H9 (cell line): ENCODE measurements at regions not wholly inside any gene's neighbourhood (a gene's known extent, or its start where the extent isn't known, plus 50 kb on each side); places are given as distances from the start of the nearest gene placed in this dataset.

Source experiments
- DNase-seq: peaks from one replicate; pipeline ENCODE4 v3.0.0-alpha.2; 2017
- H2AFZ ChIP-seq: one replicate; pipeline ENCODE4 v1.6.1; 2013; ENCODE audit warnings: mild to moderate bottlenecking, low read length, control low read depth, moderate library complexity
- H2AK5ac ChIP-seq: 2 replicates; pipeline ENCODE4 v1.6.1; 2013; ENCODE audit warnings: low read length, control low read depth, mixed read lengths; ENCODE audit not compliant: insufficient read length
- H2BK120ac ChIP-seq: one replicate; pipeline ENCODE4 v1.6.1; 2013; ENCODE audit warnings: low read depth, mild to moderate bottlenecking, low read length, control low read depth, inconsistent platforms; ENCODE audit not compliant: poor library complexity, severe bottlenecking
- H2BK12ac ChIP-seq: 2 replicates; pipeline ENCODE4 v1.6.1; 2013; ENCODE audit warnings: low read length, control low read depth, mixed read lengths, low read depth; ENCODE audit not compliant: insufficient read length
- H2BK15ac ChIP-seq: 2 replicates; pipeline ENCODE4 v1.6.1; 2013; ENCODE audit warnings: low read depth, low read length, control low read depth
- H2BK20ac ChIP-seq: one replicate; pipeline ENCODE4 v1.6.1; 2013; ENCODE audit warnings: low read depth, mild to moderate bottlenecking, low read length, control low read depth, inconsistent platforms; ENCODE audit not compliant: poor library complexity, severe bottlenecking
- H2BK5ac ChIP-seq: 2 replicates; pipeline ENCODE4 v1.6.1; 2013; ENCODE audit warnings: low read length, control low read depth, mixed read lengths; ENCODE audit not compliant: insufficient read length
- H3K14ac ChIP-seq: 2 replicates; pipeline ENCODE4 v1.6.1; 2013; ENCODE audit warnings: low read length, control low read depth; ENCODE audit not compliant: insufficient read depth
- H3K18ac ChIP-seq: 2 replicates; pipeline ENCODE4 v1.6.1; 2013; ENCODE audit warnings: low read depth, mild to moderate bottlenecking, mixed read lengths, low read length, control low read depth; ENCODE audit not compliant: insufficient read length
- H3K23ac ChIP-seq: 2 replicates; pipeline ENCODE4 v1.6.1; 2013; ENCODE audit warnings: low read length, control low read depth, mixed read lengths, low read depth; ENCODE audit not compliant: insufficient read length
- H3K23me2 ChIP-seq: 2 replicates; pipeline ENCODE4 v1.6.1; 2013; ENCODE audit warnings: low read depth, mild to moderate bottlenecking, mixed read lengths, low read length, control low read depth; ENCODE audit not compliant: insufficient read length, poor library complexity, severe bottlenecking
- H3K27ac ChIP-seq: 2 replicates; pipeline ENCODE4 v1.5.1; 2013; ENCODE audit warnings: low read length, control low read depth, mixed read lengths, low read depth; ENCODE audit not compliant: insufficient read length
- H3K27me3 ChIP-seq: 2 replicates; pipeline ENCODE4 v1.6.1; 2013; ENCODE audit warnings: low read length, control low read depth, inconsistent platforms; ENCODE audit not compliant: insufficient read depth
- H3K4ac ChIP-seq: 2 replicates; pipeline ENCODE4 v1.6.1; 2013; ENCODE audit warnings: low read depth, mild to moderate bottlenecking, control low read depth, inconsistent platforms, low read length, moderate library complexity
- H3K4me1 ChIP-seq: 2 replicates; pipeline ENCODE4 v1.6.1; 2013; ENCODE audit warnings: low read length, control low read depth, inconsistent platforms; ENCODE audit not compliant: insufficient read depth
- H3K4me2 ChIP-seq: 2 replicates; pipeline ENCODE4 v1.6.1; 2013; ENCODE audit warnings: low read length, control low read depth, mixed read lengths; ENCODE audit not compliant: insufficient read length, insufficient read depth
- H3K56ac ChIP-seq: 2 replicates; pipeline ENCODE4 v1.6.1; 2013; ENCODE audit warnings: low read depth, mild to moderate bottlenecking, mixed read lengths, low read length, control low read depth; ENCODE audit not compliant: insufficient read length
- H3K79me1 ChIP-seq: 2 replicates; pipeline ENCODE4 v1.6.1; 2013; ENCODE audit warnings: low read depth, mild to moderate bottlenecking, moderate library complexity, low read length, control low read depth, inconsistent platforms; ENCODE audit not compliant: insufficient read depth, poor library complexity, severe bottlenecking
- H3K79me2 ChIP-seq: 2 replicates; pipeline ENCODE4 v1.6.1; 2013; ENCODE audit warnings: low read length, control low read depth, inconsistent platforms; ENCODE audit not compliant: insufficient read depth
- H3K9ac ChIP-seq: 2 replicates; pipeline ENCODE4 v1.6.1; 2013; ENCODE audit warnings: low read length, control low read depth, mixed read lengths; ENCODE audit not compliant: insufficient read length; ENCODE audit errors: extremely low read depth
- H3K9me3 ChIP-seq: one replicate; pipeline ENCODE4 v1.6.1; 2013; ENCODE audit warnings: low read depth, low read length, inconsistent platforms; ENCODE audit not compliant: control insufficient read depth
- H3T11ph ChIP-seq: one replicate; pipeline ENCODE4 v1.6.1; 2013; ENCODE audit warnings: mild to moderate bottlenecking, low read length, control low read depth, inconsistent platforms
- H4K20me1 ChIP-seq: one replicate; pipeline ENCODE4 v1.6.1; 2013; ENCODE audit not compliant: control insufficient read depth, insufficient read length, insufficient read depth
- H4K5ac ChIP-seq: 2 replicates; pipeline ENCODE4 v1.6.1; 2013; ENCODE audit warnings: low read depth, mild to moderate bottlenecking, mixed read lengths, low read length, control low read depth; ENCODE audit not compliant: insufficient read length
- H4K8ac ChIP-seq: replicated peaks from 2 replicates; pipeline ENCODE4 v1.6.1; 2013; ENCODE audit warnings: low read length, control low read depth, mixed read lengths, low read depth; ENCODE audit not compliant: insufficient read length
- H4K91ac ChIP-seq: 2 replicates; pipeline ENCODE4 v1.6.1; 2013; ENCODE audit warnings: low read depth, mild to moderate bottlenecking, moderate library complexity, mixed read lengths, low read length, control low read depth; ENCODE audit not compliant: insufficient read length
- H3K27ac Mint-ChIP-seq, 3 experiments: 2 replicates in 2 of 3; 3 replicates in 1 of 3; pipeline ENCODE4 v1.8.0; 2020 to 2021; ENCODE audit warnings: mixed read lengths in 3 of 3, mild to moderate bottlenecking in 1 of 3, moderate library complexity in 1 of 3
- H3K27me3 Mint-ChIP-seq: 2 replicates; pipeline ENCODE4 v1.8.0; 2021; ENCODE audit warnings: low read depth, mild to moderate bottlenecking, moderate library complexity, mixed read lengths
- H3K36me3 Mint-ChIP-seq, 3 experiments: 2 replicates in 2 of 3; 3 replicates in 1 of 3; pipeline ENCODE4 v1.8.0; 2020 to 2021; ENCODE audit warnings: low read depth in 3 of 3, mixed read lengths in 3 of 3; ENCODE audit not compliant: insufficient read depth in 1 of 3
- H3K4me1 Mint-ChIP-seq, 2 experiments: 2 replicates each; pipeline ENCODE4 v1.8.0; 2020; ENCODE audit warnings: mixed read lengths in 2 of 2
- H3K4me3 Mint-ChIP-seq, 2 experiments: 2 replicates in 1 of 2; 3 replicates in 1 of 2; pipeline ENCODE4 v1.8.0; 2020 to 2021; ENCODE audit warnings: mild to moderate bottlenecking in 2 of 2, mixed read lengths in 2 of 2, moderate library complexity in 1 of 2
- H3K9me3 Mint-ChIP-seq, 2 experiments: 2 replicates in 1 of 2; 3 replicates in 1 of 2; pipeline ENCODE4 v1.8.0; 2020; ENCODE audit warnings: mild to moderate bottlenecking in 2 of 2, mixed read lengths in 2 of 2, moderate library complexity in 1 of 2
- WGBS: extraction: QIAGEN DNeasy Blood & Tissue Kit; methylation state at CpG from one replicate; pipeline ENCODE4 v1.1.7; 2013; ENCODE audit warnings: missing lambda C conversion rate, low lambda C conversion rate, mixed read lengths; ENCODE audit not compliant: insufficient read length; ENCODE audit errors: extremely low coverage; 5-methylcytosine and 5-hydroxymethylcytosine counted together
- TF ChIP-seq, protein P1 (sequence below): fragments of 200-600 bp; sonication (generic); conservative IDR thresholded peaks from 3 replicates; pipeline ENCODE4 v1.8.0; 2021; ENCODE audit warnings: antibody characterized with exemption, mild to moderate bottlenecking

GRCh38 chr9:7461791-7462190 is 337.8 kb downstream of the DMAC1 start:
- Histone ChIP-seq H2BK15ac (no peak overlapping the region), H3K4ac (no peak overlapping the region), H3K79me2 (no peaks in the 10 kb centered on the region), H3K27me3 (no peaks in the 10 kb centered on the region), H3T11ph (no peak overlapping the region), H3K4me1 (no peaks in the 10 kb centered on the region), H2BK20ac (no peak overlapping the region), H3K9me3 (no peaks in the 10 kb centered on the region), H2BK120ac (no peak overlapping the region), H3K9ac (no peak overlapping the region), H2BK12ac (no peak overlapping the region), H3K14ac (no peak overlapping the region), H3K56ac (no peak overlapping the region), H2AFZ (no peak overlapping the region), H2AK5ac (no peak overlapping the region), H4K91ac (no peak overlapping the region), H2BK5ac (no peak overlapping the region), H4K8ac (no peak overlapping the region), H4K5ac (no peak overlapping the region), H3K18ac (no peak overlapping the region), H3K23me2 (no peaks in the 10 kb centered on the region), H3K79me1 (no peaks in the 10 kb centered on the region), H3K4me2 (no peak overlapping the region), H3K27ac (no peak overlapping the region), H3K23ac (no peak overlapping the region), H4K20me1 (no peaks in the 10 kb centered on the region)
- peaks cover 0 to 3% of the 10 kb centered on the region in 2 experiments; a peak in 2 of 5 replicates for H3K9me3 Mint-ChIP-seq
- peaks cover 4 to 10% of the 10 kb centered on the region in 2 experiments; a peak in 3 of 4 replicates for H3K4me1 Mint-ChIP-seq
- no peaks in the 10 kb centered on the region for H3K36me3 Mint-ChIP-seq
- no peak overlapping the region for H3K4me3 Mint-ChIP-seq
- no peak for DNase-seq
- TF ChIP-seq, protein P1, sequence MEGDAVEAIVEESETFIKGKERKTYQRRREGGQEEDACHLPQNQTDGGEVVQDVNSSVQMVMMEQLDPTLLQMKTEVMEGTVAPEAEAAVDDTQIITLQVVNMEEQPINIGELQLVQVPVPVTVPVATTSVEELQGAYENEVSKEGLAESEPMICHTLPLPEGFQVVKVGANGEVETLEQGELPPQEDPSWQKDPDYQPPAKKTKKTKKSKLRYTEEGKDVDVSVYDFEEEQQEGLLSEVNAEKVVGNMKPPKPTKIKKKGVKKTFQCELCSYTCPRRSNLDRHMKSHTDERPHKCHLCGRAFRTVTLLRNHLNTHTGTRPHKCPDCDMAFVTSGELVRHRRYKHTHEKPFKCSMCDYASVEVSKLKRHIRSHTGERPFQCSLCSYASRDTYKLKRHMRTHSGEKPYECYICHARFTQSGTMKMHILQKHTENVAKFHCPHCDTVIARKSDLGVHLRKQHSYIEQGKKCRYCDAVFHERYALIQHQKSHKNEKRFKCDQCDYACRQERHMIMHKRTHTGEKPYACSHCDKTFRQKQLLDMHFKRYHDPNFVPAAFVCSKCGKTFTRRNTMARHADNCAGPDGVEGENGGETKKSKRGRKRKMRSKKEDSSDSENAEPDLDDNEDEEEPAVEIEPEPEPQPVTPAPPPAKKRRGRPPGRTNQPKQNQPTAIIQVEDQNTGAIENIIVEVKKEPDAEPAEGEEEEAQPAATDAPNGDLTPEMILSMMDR = no peak
- WGBS = no CpG with 5 or more reads among the region's 4 CpGs
- peaks cover 7% of the 10 kb centered on the region for H3K27me3 Mint-ChIP-seq
- H3K27ac Mint-ChIP-seq = no peak overlapping the region
